CD4-positive, alpha-beta T cell treated with Interleukin-17A for 1 hour (primary cell): ENCODE measurements at regions not wholly inside any gene's neighbourhood (a gene's known extent, or its start where the extent isn't known, plus 50 kb on each side); places are given as distances from the start of the nearest gene placed in this dataset.

Source experiments
- DNase-seq: peaks from one replicate; pipeline ENCODE4 v3.0.0-alpha.2; 2020

GRCh38 chr6:150299873-150300485 lies 68.8 kb upstream of the IYD start:
- no peak for DNase-seq

DNA sequence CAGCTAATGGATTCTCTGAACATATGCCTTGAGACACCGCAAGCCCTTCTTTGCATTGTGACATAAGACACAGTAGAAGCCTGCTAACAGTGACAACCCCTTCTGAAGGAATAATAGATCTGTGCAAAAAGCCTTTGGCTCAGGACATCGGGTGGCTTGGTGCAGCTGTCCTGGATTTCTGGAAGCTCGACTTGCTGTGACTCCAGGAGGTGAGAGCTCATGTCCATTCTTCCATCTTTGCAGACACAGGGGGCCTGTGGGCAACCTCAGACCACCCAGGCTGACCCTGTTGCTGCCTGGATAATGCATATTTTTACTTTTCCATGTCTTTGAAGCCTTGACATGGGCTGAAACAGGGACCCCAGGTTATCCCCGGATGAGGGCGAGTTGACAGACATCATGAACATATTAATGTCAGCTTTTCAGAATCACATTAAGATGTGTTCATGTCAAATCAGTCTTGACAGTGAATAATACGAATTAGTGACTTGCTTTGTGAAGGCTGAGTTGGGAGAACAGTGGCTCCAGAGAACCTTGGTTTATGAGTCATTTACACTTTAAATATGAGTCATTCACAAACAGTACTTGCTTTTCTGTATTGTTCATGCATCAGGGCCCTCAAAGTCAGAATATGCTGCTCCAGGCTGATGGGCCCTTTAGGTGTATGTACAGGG lies 66.8 kb upstream of the IYD start:
- no peak for DNase-seq

DNA sequence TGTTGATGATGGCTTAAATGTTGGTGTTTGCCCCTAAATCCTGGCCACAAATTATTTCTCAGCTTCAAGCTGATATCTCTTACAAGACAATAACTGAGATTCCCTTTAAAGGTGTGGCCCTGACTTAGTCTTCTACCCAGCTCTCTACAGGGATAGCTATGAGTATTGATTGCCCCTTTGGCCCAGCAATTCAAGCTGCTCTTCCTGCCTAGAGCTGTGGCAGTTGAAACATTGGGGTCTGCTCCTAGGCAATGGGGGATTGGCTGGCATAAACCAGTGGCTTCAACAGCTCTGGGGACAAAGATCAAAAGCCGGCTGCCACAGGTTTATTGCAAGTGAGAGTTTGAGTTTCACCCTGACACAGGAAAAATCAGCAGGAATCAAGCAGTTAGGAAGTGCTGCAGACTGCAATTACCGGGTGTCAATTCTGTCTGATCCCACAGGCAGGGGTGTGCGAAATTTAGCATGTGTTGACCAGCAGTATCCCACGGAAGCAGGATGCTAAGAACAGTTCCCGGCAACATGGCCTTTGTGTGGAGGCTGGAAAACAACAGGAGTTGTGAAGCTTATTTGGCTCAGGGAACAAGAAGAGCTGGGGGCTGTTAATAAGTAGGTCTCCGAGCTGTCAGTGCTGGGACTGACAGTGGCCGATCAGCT lies 66.2 kb upstream of the IYD start:
- DNase-seq = no peak

- DNase-seq = no peak
These were observed 65.6 kb upstream of the IYD start for GRCh38 chr6:150303256-150303655.

DNA sequence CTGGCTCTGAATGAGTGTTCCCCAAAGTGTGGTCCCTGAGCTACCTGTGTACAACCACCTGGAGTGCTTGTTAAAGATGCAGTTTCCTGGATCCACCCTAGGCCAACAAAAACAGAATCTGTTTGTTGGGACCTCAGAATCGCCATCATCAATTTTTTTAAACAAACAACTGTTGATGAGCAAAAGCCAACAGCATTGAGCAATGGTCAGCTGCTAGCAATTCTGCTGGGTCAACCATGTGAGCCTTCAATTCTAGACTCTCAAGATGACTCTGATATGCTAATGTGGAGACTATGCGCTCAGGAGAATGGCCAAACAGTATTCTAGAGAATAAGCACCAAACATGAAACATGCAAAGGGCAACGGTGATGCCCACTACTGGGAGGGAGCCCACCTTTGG lies 64.4 kb upstream of the IYD start:
- DNase-seq = no peak

DNA sequence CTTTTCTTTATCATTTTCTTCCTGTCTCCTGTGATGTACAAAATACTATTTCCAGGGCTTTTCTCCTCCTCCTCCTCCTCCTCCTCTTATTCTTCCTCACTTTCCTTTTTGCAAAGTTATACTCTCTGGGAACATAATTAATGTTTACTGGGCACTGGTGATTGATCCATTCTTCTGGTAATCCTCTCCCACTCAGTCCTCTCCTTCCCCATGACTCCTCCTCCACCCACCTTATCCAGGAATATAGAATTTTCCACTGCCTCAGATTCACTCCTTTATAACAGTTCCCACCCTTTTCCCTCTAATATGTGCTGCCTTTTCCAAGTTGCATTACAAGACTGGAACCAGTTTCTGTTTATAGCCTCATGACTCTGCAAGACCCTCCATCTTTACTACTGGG lies 62.5 kb upstream of the IYD start:
- DNase-seq = no peak

DNA sequence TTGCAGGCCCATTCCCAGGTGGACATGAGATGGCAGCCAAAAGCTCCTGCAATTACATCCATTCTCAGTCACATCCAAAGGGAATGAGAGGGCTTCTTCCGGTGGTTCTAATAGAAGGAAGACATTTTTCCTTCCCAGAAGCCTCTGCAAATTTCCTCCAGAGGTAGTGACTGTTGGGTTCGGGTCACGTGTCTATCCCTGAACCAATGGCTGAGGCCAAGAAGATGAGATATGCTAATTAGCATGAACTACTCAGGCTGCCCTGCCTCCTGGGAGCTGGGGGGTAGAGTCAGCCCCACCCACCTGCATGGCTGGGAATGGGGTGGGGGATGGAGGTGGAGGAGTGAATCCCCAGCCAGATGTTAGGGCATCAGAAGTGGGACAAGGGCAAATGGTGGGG lies 61.3 kb upstream of the IYD start:
- DNase-seq = no peak

DNA sequence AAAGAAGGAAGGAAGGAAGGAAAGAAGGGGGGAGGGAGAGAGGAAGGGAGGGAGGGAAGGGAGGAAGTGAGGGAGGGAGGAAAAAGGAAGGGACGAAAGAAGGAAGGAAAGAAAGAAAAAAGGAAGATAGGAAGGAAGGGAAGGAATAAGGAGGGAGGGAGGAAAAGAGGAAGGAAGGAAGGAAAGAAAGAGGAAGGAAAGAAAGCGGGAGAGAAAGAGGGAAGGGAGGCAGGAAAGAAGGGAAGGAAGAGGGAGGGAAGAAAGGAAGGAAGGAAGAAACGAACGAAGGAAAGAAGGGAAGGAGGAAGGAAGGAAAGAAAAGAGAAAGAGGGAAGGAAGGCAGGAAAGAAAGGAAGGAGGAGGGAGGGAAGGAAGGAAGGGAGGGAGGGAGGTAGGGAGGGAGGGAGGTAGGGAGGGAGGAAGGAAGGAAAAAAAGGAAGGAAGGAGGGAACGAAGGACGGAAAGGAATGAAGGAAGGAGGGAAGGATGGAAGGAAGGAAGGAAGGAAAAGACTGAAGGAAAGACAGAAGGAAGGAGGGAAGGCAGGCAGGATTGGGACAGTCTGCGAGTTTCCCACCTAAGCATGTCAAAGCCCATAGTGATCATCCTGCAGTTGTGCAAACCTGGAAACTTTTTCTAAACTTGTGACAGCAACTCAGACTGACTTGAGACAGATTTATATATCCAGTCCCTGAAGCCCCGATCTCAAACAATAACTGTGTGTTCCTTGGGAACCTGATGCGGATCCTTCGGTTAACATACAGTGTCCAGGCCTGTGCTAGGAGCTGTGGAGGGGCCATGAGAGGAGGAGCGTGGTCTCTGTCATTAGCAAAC lies 59.8 kb upstream of the IYD start:
- DNase-seq = no peak

GRCh38 chr6:150310539-150310938 lies 58.3 kb upstream of the IYD start:
- DNase-seq = peak; percentile 15

- peak; percentile 68 for DNase-seq
These were observed 57.5 kb upstream of the IYD start for GRCh38 chr6:150311149-150311944.

DNA sequence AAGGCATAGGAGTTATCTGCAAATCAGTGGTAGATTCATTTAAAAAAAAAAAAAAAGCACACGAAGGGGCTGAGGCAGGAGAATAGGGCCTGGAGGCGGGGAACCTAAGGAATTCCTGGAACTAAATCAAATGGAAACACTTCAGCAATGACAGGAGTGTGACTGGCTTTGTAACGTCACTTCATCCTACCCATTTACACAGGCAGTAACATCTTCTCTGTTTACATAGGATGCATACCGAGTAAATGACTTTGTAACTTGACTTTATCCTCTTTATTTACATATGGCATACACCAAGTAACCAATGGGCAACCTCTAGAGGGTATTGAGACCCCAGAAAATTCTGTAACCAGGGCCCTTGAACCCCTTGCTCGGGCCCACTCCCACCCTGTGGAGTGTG lies 56.4 kb upstream of the IYD start:
- DNase-seq = no peak

- DNase-seq = no peak
These were observed 55.8 kb upstream of the IYD start for GRCh38 chr6:150312844-150313584.

DNA sequence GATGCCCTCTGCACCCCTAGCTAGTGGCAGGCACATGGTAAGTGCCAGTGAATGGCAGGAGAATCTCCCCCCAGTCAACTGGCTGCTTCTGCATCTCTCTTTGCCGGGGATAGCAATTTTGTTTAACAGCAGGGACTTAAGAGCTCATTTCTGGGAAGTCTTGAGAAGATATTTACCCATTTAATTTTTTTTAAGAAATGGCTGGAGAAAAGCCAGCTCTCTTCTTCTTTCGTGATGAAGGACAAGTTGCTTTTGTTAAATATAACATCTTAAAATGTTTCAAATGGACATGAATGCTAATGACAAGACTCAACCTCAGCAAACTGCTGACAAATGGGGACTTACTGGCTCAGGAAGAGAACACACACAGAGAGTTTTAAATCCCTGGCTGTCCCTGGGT lies 55.0 kb upstream of the IYD start:
- DNase-seq = no peak

DNA sequence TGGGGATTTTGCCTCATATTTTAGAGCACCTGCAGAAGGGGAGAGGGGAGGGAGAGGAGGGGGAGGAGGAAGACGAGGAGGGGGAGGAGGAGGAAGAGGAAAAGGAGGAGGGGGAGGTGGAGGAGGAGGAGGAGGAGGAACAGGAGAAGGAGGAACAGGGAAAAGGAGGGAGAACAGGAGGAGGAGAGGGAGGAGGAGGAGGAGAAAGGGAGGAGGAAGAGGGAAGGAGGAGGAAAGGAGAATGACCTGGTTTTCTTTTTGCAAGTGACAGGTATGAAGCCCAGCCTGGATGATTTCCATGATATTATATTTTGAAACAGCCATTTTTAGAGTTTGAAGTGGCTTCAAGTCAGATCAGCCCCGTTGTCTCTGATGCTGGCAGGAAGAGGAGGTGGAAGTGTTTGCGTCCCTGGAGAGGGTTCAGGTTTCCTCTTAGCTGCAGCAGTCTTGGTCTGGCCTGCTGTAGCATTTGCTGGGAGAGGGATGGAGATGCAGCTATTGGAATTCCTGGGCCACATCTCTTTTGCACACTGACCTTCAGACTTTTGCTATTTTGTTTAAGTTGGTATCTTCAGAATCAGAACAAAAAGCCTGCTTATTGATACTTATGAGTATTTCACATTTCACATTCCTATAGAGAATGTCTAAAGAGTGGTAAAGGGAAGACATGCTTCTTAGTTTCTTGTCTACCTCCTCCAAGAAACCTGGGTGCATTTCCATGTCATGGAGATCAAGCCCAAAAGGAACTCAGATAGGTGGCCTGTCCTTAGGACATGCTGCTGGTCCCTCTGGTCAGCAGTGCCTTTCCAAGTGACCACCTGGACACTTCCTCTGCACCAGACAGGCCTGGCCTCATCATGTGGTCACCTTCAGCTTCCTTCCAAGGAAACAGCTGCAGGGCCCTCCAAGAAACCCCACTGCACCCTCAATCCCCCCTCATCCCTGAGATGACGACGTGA lies 54.3 kb upstream of the IYD start:
- no peak for DNase-seq

DNA sequence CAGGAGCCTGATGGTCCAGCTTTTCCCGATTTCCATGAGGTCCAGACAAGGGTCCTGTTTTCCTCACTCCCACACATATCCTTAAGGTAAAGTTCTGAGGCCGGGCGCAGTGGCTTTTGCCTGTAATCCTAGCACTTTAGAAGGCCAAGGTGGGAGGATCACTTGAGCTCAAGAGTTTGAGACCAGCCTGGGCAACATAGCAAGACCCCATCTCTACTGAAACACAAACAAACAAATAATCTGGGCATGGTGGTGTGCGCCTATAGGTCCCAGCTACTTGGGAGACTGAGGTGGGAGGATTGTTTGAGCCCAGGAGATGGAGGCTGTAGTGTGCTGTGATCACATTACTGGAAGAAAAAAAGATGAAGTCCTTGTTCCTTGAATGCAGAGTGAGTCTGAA lies 53.2 kb upstream of the IYD start:
- no peak for DNase-seq

DNA sequence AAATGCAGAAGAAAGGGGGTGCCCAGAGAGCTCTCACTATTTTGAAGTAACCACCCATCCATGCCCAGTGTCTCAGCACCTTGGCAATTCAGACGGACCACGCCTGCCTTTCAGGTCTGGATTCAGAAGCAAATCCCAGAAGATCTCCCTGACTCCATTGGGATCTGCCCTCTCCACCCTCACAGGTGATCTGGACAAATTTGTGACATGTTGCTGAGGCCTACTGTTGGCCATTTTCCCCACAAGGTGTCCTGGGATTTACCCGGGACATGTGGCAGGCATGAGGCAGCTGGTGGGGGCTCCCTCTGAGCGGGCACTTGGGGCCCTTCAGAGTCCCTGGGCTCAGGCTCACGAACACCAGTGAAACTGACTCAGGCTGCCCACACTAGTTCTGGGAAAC lies 51.9 kb upstream of the IYD start:
- DNase-seq = no peak
